ENCODE measurements at regions not wholly inside any gene's neighbourhood (a gene's known extent, or its start where the extent isn't known, plus 50 kb on each side); places are given as distances from the start of the nearest gene placed in this dataset.

- no peaks in the 10 kb centered on the region for H4K20me1 ChIP-seq (ENCODE audit: insufficient read depth, low read length, poor library complexity, severe bottlenecking)
- no peaks in the 10 kb centered on the region for H3K27me3 ChIP-seq (ENCODE audit: insufficient read depth, low read length, poor library complexity, severe bottlenecking)
- no peaks in the 10 kb centered on the region for H3K79me2 ChIP-seq (ENCODE audit: insufficient read depth, low read length)
- no peaks in the 10 kb centered on the region for H3K36me3 ChIP-seq (ENCODE audit: insufficient read depth, low read length)
- H3K9me2 ChIP-seq (replicated peaks; ENCODE audit: low read depth, low read length): no peaks in the 10 kb centered on the region
- H3K4me3 ChIP-seq (ENCODE audit: low read length, poor library complexity, severe bottlenecking): no peak overlapping the region
- H3F3A ChIP-seq (ENCODE audit: low read depth): no peaks in the 10 kb centered on the region
- H3K4me1 ChIP-seq (ENCODE audit: insufficient read depth, low read length, poor library complexity, severe bottlenecking): no peaks in the 10 kb centered on the region
- no peak overlapping the region for H3K4me2 ChIP-seq (ENCODE audit: low read depth, low read length, poor library complexity, severe bottlenecking)
- no peak for TF ChIP-seq EZH2phosphoT487 (IDR thresholded peaks at IDR 0.05; ENCODE audit: borderline replicate concordance)
- TF ChIP-seq CTCF (conservative IDR thresholded peaks at IDR 0.05; ENCODE audit: low read length): no peak
- H3K9ac ChIP-seq (ENCODE audit: low read depth, low read length, poor library complexity, severe bottlenecking): no peak overlapping the region
- H3K9me3 ChIP-seq (ENCODE audit: insufficient read depth, low read depth, low read length): no peaks in the 10 kb centered on the region
- H2AFZ ChIP-seq (ENCODE audit: low read length): no peak overlapping the region
Measured at GRCh38 chr1:217004776-217005436, 281.7 kb upstream of the ESRRG start.

- no peaks in the 10 kb centered on the region for H3K9me3 ChIP-seq (ENCODE audit: insufficient read depth, low read depth, low read length)
- H3F3A ChIP-seq (ENCODE audit: low read depth): no peaks in the 10 kb centered on the region
- TF ChIP-seq CTCF (conservative IDR thresholded peaks at IDR 0.05; ENCODE audit: low read length): no peak
- no peak for TF ChIP-seq EZH2phosphoT487 (IDR thresholded peaks at IDR 0.05; ENCODE audit: borderline replicate concordance)
- no peak overlapping the region for H3K9ac ChIP-seq (ENCODE audit: low read depth, low read length, poor library complexity, severe bottlenecking)
- H3K27me3 ChIP-seq (ENCODE audit: insufficient read depth, low read length, poor library complexity, severe bottlenecking): no peaks in the 10 kb centered on the region
- H2AFZ ChIP-seq (ENCODE audit: low read length): no peak overlapping the region
- H3K79me2 ChIP-seq (ENCODE audit: insufficient read depth, low read length): no peaks in the 10 kb centered on the region
- H3K4me2 ChIP-seq (ENCODE audit: low read depth, low read length, poor library complexity, severe bottlenecking): no peak overlapping the region
- no peaks in the 10 kb centered on the region for H3K36me3 ChIP-seq (ENCODE audit: insufficient read depth, low read length)
- H4K20me1 ChIP-seq (ENCODE audit: insufficient read depth, low read length, poor library complexity, severe bottlenecking): no peaks in the 10 kb centered on the region
- H3K9me2 ChIP-seq (replicated peaks; ENCODE audit: low read depth, low read length): no peaks in the 10 kb centered on the region
- no peak overlapping the region for H3K4me3 ChIP-seq (ENCODE audit: low read length, poor library complexity, severe bottlenecking)
- no peaks in the 10 kb centered on the region for H3K4me1 ChIP-seq (ENCODE audit: insufficient read depth, low read length, poor library complexity, severe bottlenecking)
Measured at GRCh38 chr1:217003355-217003754, 280.1 kb upstream of the ESRRG start.

- Histone ChIP-seq H3F3A (ENCODE audit: low read depth) (no peaks in the 10 kb centered on the region), H3K4me1 (ENCODE audit: insufficient read depth, low read length, poor library complexity, severe bottlenecking) (no peaks in the 10 kb centered on the region), H3K36me3 (ENCODE audit: insufficient read depth, low read length) (no peaks in the 10 kb centered on the region), H3K9ac (ENCODE audit: low read depth, low read length, poor library complexity, severe bottlenecking) (no peak overlapping the region), H3K4me2 (ENCODE audit: low read depth, low read length, poor library complexity, severe bottlenecking) (no peak overlapping the region), H4K20me1 (ENCODE audit: insufficient read depth, low read length, poor library complexity, severe bottlenecking) (no peaks in the 10 kb centered on the region), H3K79me2 (ENCODE audit: insufficient read depth, low read length) (no peaks in the 10 kb centered on the region), H3K9me3 (ENCODE audit: insufficient read depth, low read depth, low read length) (no peaks in the 10 kb centered on the region), H3K9me2 (replicated peaks; ENCODE audit: low read depth, low read length) (no peaks in the 10 kb centered on the region), H3K27me3 (ENCODE audit: insufficient read depth, low read length, poor library complexity, severe bottlenecking) (no peaks in the 10 kb centered on the region), H2AFZ (ENCODE audit: low read length) (no peak overlapping the region), H3K4me3 (ENCODE audit: low read length, poor library complexity, severe bottlenecking) (no peak overlapping the region)
- TF ChIP-seq CTCF (conservative IDR thresholded peaks at IDR 0.05; ENCODE audit: low read length) (no peak), EZH2phosphoT487 (IDR thresholded peaks at IDR 0.05; ENCODE audit: borderline replicate concordance) (no peak)
Measured at GRCh38 chr1:216997831-216998230, 274.6 kb upstream of the ESRRG start.

Data from Loucy (cell line).